Type B pancreatic cell (in vitro differentiated cells): ENCODE measurements at regions not wholly inside any gene's neighbourhood (a gene's known extent, or its start where the extent isn't known, plus 50 kb on each side); places are given as distances from the start of the nearest gene placed in this dataset.

ENCODE experiments used
- DNase-seq: peaks from one replicate; pipeline ENCODE4 v3.0.0; 2021; ENCODE audit warnings: mixed read lengths; ENCODE audit not compliant: unreplicated experiment; ENCODE audit errors: extremely low spot score
- H3K27ac Mint-ChIP-seq: 2 replicates; pipeline ENCODE4 v1.8.0; 2021; ENCODE audit warnings: mild to moderate bottlenecking, mixed read lengths
- H3K27me3 Mint-ChIP-seq: 2 replicates; pipeline ENCODE4 v1.8.0; 2021; ENCODE audit warnings: mixed read lengths
- H3K36me3 Mint-ChIP-seq: 2 replicates; pipeline ENCODE4 v1.8.0; 2021; ENCODE audit warnings: mixed read lengths
- H3K4me1 Mint-ChIP-seq: one replicate; pipeline ENCODE4 v1.8.0; 2021; ENCODE audit warnings: mixed read lengths; ENCODE audit not compliant: unreplicated experiment
- H3K4me3 Mint-ChIP-seq: 2 replicates; pipeline ENCODE4 v1.8.0; 2021; ENCODE audit warnings: mild to moderate bottlenecking, mixed read lengths
- H3K9me3 Mint-ChIP-seq: 2 replicates; pipeline ENCODE4 v1.8.0; 2021; ENCODE audit warnings: mixed read lengths
- TF ChIP-seq, protein P1 (sequence below): fragments of 200-600 bp; sonication (generic); conservative IDR thresholded peaks from 2 replicates; pipeline ENCODE4 v1.5.0; 2021; ENCODE audit warnings: antibody characterized with exemption, mild to moderate bottlenecking

DNA sequence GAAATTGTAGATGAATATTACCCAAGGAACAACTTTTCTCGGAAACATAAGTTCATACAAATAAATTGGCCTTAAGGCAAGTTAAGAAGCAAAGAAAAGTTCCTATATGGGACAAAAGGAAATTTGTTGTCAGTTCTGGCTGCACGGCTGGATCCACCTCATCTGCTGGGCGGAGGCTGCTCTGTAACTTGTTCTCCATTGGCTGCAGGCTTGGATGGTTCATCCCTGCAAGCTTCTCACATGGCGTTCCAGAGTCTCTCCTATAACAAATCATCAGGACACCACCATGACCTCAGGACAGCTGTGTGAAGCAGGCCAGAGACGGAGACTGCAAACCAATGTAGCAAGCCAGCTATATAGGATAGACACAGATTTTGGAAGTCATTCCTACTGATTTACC is 81.4 kb upstream of the DAB2 start:
- TF ChIP-seq, protein P1, sequence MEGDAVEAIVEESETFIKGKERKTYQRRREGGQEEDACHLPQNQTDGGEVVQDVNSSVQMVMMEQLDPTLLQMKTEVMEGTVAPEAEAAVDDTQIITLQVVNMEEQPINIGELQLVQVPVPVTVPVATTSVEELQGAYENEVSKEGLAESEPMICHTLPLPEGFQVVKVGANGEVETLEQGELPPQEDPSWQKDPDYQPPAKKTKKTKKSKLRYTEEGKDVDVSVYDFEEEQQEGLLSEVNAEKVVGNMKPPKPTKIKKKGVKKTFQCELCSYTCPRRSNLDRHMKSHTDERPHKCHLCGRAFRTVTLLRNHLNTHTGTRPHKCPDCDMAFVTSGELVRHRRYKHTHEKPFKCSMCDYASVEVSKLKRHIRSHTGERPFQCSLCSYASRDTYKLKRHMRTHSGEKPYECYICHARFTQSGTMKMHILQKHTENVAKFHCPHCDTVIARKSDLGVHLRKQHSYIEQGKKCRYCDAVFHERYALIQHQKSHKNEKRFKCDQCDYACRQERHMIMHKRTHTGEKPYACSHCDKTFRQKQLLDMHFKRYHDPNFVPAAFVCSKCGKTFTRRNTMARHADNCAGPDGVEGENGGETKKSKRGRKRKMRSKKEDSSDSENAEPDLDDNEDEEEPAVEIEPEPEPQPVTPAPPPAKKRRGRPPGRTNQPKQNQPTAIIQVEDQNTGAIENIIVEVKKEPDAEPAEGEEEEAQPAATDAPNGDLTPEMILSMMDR = no peak
- Mint-ChIP-seq H3K4me1 (peaks cover 8% of the 10 kb centered on the region), H3K9me3 (peaks cover 4% of the 10 kb centered on the region), H3K27ac (no peak overlapping the region), H3K4me3 (no peak overlapping the region), H3K36me3 (no peaks in the 10 kb centered on the region), H3K27me3 (no peaks in the 10 kb centered on the region)
- no peak for DNase-seq

DNA sequence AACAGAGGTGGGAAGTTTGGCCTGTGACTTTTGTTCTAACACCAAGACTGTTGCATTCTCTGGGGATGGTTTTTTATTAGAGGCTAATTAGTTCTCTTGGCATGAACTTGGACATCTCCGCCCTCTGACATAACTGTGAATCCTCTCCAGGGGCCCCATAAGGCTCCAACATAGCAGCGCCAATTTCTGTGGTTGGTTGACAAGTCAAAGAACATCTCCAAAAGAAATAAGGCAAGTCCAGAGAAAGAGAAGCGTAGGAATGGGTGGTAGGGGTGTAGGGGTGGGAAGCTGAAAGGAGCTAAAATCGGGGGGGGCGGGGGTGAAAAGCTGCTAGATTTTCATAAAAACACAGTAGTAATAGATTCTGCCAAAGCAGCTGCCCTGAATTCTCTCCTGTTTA is 81.0 kb upstream of the DAB2 start:
- H3K27me3 Mint-ChIP-seq = no peaks in the 10 kb centered on the region
- peaks cover 4% of the 10 kb centered on the region for H3K9me3 Mint-ChIP-seq
- H3K27ac Mint-ChIP-seq = no peak overlapping the region
- DNase-seq = no peak
- no peak overlapping the region for H3K4me3 Mint-ChIP-seq
- no peaks in the 10 kb centered on the region for H3K36me3 Mint-ChIP-seq
- TF ChIP-seq, protein P1 = no peak
- H3K4me1 Mint-ChIP-seq = peaks cover 9% of the 10 kb centered on the region

DNA sequence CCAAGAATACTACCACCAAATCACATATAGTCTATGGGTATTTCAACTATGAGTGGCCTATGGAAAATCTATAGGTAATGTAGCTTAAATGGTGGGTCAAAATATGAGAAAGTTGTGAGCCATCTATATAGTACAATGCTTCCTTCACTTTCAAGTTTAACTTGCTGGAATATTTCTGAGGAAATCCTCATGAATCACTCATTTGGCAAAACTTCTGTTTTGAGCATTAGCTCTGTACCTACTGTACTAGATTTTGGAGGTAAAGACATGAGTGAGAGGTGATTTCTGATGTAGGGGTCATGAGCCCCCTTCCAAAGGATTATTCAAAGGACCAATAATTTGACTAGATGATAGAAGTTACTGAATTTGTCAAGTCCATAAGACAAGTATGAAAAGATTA is 80.6 kb upstream of the DAB2 start:
- TF ChIP-seq, protein P1 = no peak
- Mint-ChIP-seq H3K27me3 (no peaks in the 10 kb centered on the region), H3K36me3 (no peaks in the 10 kb centered on the region), H3K9me3 (peaks cover 4% of the 10 kb centered on the region), H3K4me1 (peaks cover 9% of the 10 kb centered on the region), H3K27ac (no peak overlapping the region), H3K4me3 (no peak overlapping the region)
- no peak for DNase-seq

DNA sequence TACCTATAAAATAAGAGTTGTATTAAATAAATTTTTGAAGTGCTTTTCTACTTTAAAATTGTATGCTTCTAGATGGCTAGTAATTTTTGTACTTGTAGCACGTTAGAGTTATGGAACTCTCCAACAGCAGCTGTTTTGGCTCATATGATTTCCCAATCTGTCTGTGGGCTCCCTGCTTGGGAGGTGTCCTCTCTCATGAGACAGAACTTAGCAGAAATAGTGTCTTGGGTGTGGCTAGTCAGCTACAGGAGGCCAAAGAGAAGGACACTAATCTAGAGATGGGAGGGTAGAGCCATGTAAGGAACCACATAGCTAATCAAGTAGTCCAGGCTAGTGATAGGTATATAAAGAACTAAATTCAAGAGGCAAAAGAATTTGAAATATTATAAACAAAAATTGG is 78.4 kb upstream of the DAB2 start:
- no peaks in the 10 kb centered on the region for H3K36me3 Mint-ChIP-seq
- no peak overlapping the region for H3K4me3 Mint-ChIP-seq
- no peak overlapping the region for H3K27ac Mint-ChIP-seq
- no peak for DNase-seq
- H3K4me1 Mint-ChIP-seq = peaks cover 22% of the 10 kb centered on the region
- TF ChIP-seq, protein P1 = no peak
- H3K27me3 Mint-ChIP-seq = no peaks in the 10 kb centered on the region
- peaks cover 4% of the 10 kb centered on the region for H3K9me3 Mint-ChIP-seq

DNA sequence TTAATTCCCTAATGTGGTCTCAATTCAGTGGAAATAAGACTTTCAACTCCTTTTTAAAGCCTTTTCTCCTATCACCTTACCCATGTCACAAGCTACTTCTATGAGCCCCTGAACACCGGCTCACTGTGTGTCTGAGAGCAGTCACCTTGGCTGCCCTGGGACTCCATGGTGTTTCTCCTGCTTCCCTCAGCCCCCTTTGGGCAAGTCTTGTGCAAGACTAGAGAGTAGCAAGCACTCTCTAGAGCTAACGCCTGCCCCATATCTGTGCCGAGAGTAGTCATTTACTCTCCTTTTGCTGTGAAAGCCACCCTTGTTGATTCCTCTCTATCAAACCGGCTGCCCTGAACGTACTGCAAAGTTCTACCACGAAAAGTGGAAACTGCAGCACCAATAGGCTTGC is 77.9 kb upstream of the DAB2 start:
- peaks cover 26% of the 10 kb centered on the region for H3K4me1 Mint-ChIP-seq
- no peak overlapping the region for H3K27ac Mint-ChIP-seq
- H3K4me3 Mint-ChIP-seq = no peak overlapping the region
- TF ChIP-seq, protein P1 = no peak
- no peaks in the 10 kb centered on the region for H3K27me3 Mint-ChIP-seq
- no peaks in the 10 kb centered on the region for H3K36me3 Mint-ChIP-seq
- H3K9me3 Mint-ChIP-seq = peaks cover 4% of the 10 kb centered on the region
- no peak for DNase-seq

DNA sequence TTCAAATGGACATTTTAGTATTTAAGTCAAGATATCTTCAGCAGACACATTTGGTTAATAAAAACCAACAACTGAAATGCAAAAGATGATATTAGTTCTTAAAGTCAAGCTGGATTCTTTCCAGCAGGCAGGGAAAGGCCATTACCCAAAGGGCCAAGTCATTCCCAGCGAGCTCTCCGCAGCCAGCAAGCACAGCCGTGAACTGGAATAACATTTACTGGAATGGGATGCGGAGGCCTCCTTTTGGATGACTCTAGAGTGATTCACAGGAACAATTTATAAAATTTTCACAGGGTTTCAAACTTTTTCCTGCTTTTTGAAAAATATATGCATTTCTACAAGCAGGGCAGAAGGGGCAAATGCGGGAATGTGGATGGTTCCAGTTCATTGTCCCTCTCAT is 76.6 kb upstream of the DAB2 start:
- DNase-seq = no peak
- TF ChIP-seq, protein P1 = no peak
- H3K4me1 Mint-ChIP-seq = peaks cover 33% of the 10 kb centered on the region

More for the DNA sequence above, 76.6 kb upstream of the DAB2 start:
- Mint-ChIP-seq H3K27ac (no peak overlapping the region), H3K4me3 (no peak overlapping the region), H3K36me3 (no peaks in the 10 kb centered on the region), H3K27me3 (no peaks in the 10 kb centered on the region), H3K9me3 (peaks cover 4% of the 10 kb centered on the region)
